Breast epithelium (tissue), 3 donors: ENCODE measurements at regions not wholly inside any gene's neighbourhood (a gene's known extent, or its start where the extent isn't known, plus 50 kb on each side); places are given as distances from the start of the nearest gene placed in this dataset.

Source experiments
- CTCF ChIP-seq, 3 donors: fragments of 450-650 bp; IDR thresholded peaks; one replicate each; pipeline ENCODE4 v1.5.1; 2016 to 2017; ENCODE audit warnings: antibody characterized with exemption in 3 of 3, mild to moderate bottlenecking in 3 of 3, moderate library complexity in 3 of 3
- POLR2A ChIP-seq: fragments of 450-650 bp; IDR thresholded peaks from one replicate; pipeline ENCODE4 v1.6.1; 2016; ENCODE audit warnings: antibody characterized with exemption, mild to moderate bottlenecking, moderate library complexity
- POLR2AphosphoS5 ChIP-seq, 3 donors: sonication (generic); formaldehyde crosslinking; IDR thresholded peaks; one replicate each; pipeline ENCODE4 v1.6.1; 2017; ENCODE audit warnings: antibody characterized with exemption in 3 of 3

- TF ChIP-seq CTCF (IDR thresholded peaks at IDR 0.05) (no peak), POLR2A (no peak), POLR2AphosphoS5 (IDR thresholded peaks at IDR 0.05) (no peak)
Measured at GRCh38 chr14:105806568-105806967, 280.2 kb downstream of the TMEM121 start.
